HL-60 (cell line): ENCODE measurements at regions not wholly inside any gene's neighbourhood (a gene's known extent, or its start where the extent isn't known, plus 50 kb on each side); places are given as distances from the start of the nearest gene placed in this dataset.

ENCODE experiments used
- DNase-seq, 2 experiments: peaks; one replicate each; pipeline ENCODE4 v3.0.0-alpha.2; 2010 to 2020; ENCODE audit warnings: low read depth in 1 of 2, low spot score in 1 of 2
- H3K27ac ChIP-seq: fragments of 250-450 bp; sonication (Bioruptor Pico); replicated peaks from 2 replicates; pipeline ENCODE4 v1.5.1; 2020; ENCODE audit warnings: mild to moderate bottlenecking, moderate library complexity
- H3K27me3 ChIP-seq: fragments of 250-450 bp; sonication (Bioruptor Pico); 2 replicates; pipeline ENCODE4 v1.5.1; 2021; ENCODE audit warnings: mild to moderate bottlenecking, moderate library complexity; ENCODE audit not compliant: insufficient read depth, poor library complexity, severe bottlenecking
- H3K4me3 ChIP-seq: replicated peaks from 2 replicates; pipeline ENCODE4 v1.5.1; 2011; ENCODE audit warnings: mild to moderate bottlenecking, control low read depth, low read length; ENCODE audit not compliant: insufficient read depth
- CTCF ChIP-seq: IDR thresholded peaks from one replicate; pipeline ENCODE4 v1.5.1; 2011; ENCODE audit warnings: low read length, control low read depth, inconsistent platforms; ENCODE audit not compliant: insufficient read depth
- GABPA ChIP-seq: IDR thresholded peaks from 2 replicates; pipeline ENCODE4 v1.6.1; 2012; ENCODE audit warnings: low read depth
- POLR2AphosphoS5 ChIP-seq: IDR thresholded peaks from 2 replicates; pipeline ENCODE4 v1.6.1; 2012; ENCODE audit warnings: low read depth
- REST ChIP-seq: IDR thresholded peaks from 2 replicates; pipeline ENCODE4 v1.6.1; 2012; ENCODE audit warnings: low read depth; ENCODE audit not compliant: insufficient replicate concordance
- SPI1 ChIP-seq: IDR thresholded peaks from 2 replicates; pipeline ENCODE4 v1.6.1; 2012; ENCODE audit warnings: low read depth, mild to moderate bottlenecking, borderline replicate concordance

- Histone ChIP-seq H3K27ac (no peak overlapping the region), H3K4me3 (no peak overlapping the region), H3K27me3 (peaks cover 3% of the 10 kb centered on the region)
- TF ChIP-seq REST (no peak), SPI1 (no peak), POLR2AphosphoS5 (no peak), CTCF (no peak), GABPA (no peak)
- no peak for DNase-seq
Measured at GRCh38 chr17:72405662-72406230, 284.9 kb downstream of the SOX9 start.

DNA sequence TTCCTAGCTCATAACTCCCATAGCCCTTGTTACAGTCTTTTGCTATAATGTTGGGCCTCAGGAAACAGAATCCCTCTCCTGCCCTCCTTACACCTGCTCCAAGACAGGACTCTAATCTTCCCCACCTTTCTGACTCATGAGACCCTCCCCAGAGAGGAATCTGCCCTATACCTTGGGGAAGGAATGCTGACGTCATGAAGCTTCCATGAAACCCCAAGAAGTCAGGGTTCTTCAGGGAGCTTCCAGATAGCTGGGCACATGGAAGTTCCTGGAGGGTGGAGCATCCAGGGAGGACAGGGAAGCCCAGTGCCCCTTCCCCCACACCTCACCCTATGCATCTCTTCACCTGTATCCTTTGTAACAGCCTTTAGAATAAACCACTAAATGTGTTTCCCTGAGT, 285.7 kb downstream of the SOX9 start:
- DNase-seq, result no peak
- TF ChIP-seq SPI1 (no peak), GABPA (no peak), POLR2AphosphoS5 (no peak), CTCF (no peak), REST (no peak)
- H3K27ac ChIP-seq, result no peak overlapping the region
- no peak overlapping the region for H3K4me3 ChIP-seq
- peaks cover 3% of the 10 kb centered on the region for H3K27me3 ChIP-seq

DNA sequence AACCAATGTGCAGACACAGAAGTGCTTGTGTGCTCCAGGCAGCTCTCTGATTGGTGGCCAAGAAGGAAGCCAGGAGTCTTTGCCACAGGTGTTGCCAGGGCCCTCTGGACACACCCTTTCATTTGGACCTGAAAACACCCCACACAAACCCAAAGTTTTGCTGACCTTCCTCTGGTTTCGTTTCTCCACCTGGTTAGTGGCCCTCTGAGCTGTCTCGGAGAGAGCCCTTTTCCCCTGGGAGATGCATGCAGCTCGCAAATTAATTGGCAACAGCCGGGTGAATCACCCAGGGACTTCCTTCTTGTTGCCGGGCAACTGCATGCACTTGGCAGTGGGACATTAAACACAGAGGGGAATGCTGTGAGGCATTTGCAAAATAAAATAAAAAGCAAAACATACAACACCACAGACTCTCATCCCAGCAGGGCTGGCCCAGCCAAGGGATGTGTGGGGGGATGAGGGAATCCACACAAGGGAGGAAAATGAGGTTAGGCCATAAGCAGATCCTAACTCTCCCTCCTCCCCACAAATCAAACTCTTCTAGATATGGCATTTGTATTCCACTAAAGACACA, 286.6 kb downstream of the SOX9 start:
- Histone ChIP-seq H3K27me3 (peaks cover 3% of the 10 kb centered on the region), H3K27ac (no peak overlapping the region), H3K4me3 (no peak overlapping the region)
- DNase-seq, result no peak
- no peak for TF ChIP-seq CTCF
- TF ChIP-seq SPI1, result no peak
- TF ChIP-seq REST, result no peak
- TF ChIP-seq POLR2AphosphoS5, result no peak
- TF ChIP-seq GABPA, result no peak
